HG03565 (cell line): ENCODE measurements at regions not wholly inside any gene's neighbourhood (a gene's known extent, or its start where the extent isn't known, plus 50 kb on each side); places are given as distances from the start of the nearest gene placed in this dataset.
A peak's percentile ranks its signal among the peaks of the same experiment; 100 is the strongest.
"Not testable (repeated sequence)": the region's sequence is repeated elsewhere in the genome, so short reads cannot be mapped to it uniquely, and the experiment has no call there.

Source experiments
- ATAC-seq: cut with Tn5 transposase; IDR thresholded peaks from one replicate; pipeline ENCODE4 v1.9.1; 2021; ENCODE audit warnings: mild to moderate bottlenecking, moderate library complexity; ENCODE audit not compliant: unreplicated experiment

GRCh38 chr5:12109075-12109688 lies 204.9 kb upstream of the CTNND2 start:
- no peak for ATAC-seq

GRCh38 chr5:12102151-12102550 lies 197.9 kb upstream of the CTNND2 start:
- no peak for ATAC-seq

- no peak for ATAC-seq
Observed at GRCh38 chr5:12100542-12100941, 196.3 kb upstream of the CTNND2 start.

- no peak for ATAC-seq
Observed at GRCh38 chr5:12099296-12099695, 195.1 kb upstream of the CTNND2 start.

- ATAC-seq = no peak
Observed at GRCh38 chr5:12095808-12096281, 191.6 kb upstream of the CTNND2 start.

DNA sequence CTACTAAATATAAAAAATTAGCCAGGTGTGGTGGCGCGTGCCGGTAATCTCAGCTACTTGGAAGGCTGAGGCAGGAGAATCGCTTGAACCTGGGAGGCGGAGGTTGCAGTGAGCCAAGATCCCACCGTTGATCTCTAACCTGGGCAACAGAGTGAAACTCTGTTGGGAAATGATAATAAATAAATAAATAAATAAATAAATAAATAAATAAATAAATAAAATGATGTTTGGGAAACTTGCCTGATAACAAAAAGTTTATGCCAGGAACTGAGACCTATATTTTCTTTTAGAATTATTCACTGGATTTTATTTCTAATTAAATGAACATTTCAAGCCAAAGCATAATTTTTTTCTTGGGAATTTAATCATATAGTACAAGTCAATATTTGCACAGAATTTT lies 189.3 kb upstream of the CTNND2 start:
- no peak for ATAC-seq

GRCh38 chr5:12080761-12081160 lies 176.5 kb upstream of the CTNND2 start:
- ATAC-seq = no peak

DNA sequence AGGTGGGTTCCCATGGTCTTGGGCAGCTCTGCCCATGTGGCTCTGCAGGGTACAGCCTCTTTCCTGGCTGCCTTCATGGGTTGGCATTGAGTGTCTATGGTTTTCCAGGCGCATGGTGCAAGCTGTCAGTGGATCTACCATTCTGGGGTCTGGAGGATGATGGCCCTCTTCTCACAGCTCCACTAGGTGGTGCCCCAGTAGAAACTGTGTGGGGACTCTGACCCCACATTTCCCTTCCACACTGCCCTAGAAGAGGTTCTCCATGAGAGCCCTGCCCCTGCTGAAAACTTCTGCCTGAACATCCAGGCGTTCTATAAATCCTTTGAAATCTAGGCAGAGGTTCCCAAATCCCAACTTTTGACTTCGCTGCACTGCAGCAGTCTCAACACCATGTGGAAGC lies 174.0 kb upstream of the CTNND2 start:
- not testable (repeated sequence) for ATAC-seq

DNA sequence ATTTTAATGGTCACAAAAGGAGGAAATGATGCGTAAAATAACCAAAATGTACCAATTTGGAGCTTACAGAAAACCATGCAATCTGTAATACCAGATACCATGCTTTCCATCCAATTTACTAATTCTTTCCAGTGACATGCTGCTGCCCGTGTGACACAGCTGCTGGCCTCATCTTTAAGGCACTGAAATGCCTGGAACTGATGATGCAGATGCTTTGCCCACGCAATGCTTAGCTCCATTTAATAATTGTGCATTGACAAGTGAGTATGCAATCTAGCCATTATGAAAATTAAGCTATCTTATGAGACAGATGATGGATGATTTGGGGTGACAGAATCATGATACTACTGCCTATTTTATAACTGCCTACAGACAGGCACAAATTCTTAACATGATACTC lies 169.2 kb upstream of the CTNND2 start:
- no peak for ATAC-seq

- ATAC-seq = no peak
Observed at GRCh38 chr5:12072441-12072840, 168.2 kb upstream of the CTNND2 start.

GRCh38 chr5:12071455-12071854 lies 167.2 kb upstream of the CTNND2 start:
- no peak for ATAC-seq

- ATAC-seq = peak; percentile 70
Observed at GRCh38 chr5:12023614-12024241, 119.5 kb upstream of the CTNND2 start.

DNA sequence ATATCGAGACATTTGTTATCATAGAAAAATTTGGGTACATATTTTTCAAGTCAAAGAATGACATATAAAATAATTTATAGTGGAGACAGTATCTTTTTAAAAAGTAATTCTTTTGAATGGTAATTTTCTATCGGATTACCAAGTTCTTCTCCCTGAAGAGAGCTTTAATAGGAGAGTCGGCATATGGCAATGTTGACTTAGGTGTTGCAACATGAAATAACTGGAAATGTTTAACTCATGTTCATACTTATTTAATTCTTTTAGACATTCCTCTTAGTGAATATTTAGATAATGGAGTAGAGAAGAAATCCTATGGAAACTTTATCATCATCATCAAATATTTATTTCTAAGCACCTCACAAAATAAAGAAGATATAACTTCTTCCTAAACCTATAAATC lies 118.2 kb upstream of the CTNND2 start:
- no peak for ATAC-seq

GRCh38 chr5:12019306-12019705 lies 115.1 kb upstream of the CTNND2 start:
- no peak for ATAC-seq

DNA sequence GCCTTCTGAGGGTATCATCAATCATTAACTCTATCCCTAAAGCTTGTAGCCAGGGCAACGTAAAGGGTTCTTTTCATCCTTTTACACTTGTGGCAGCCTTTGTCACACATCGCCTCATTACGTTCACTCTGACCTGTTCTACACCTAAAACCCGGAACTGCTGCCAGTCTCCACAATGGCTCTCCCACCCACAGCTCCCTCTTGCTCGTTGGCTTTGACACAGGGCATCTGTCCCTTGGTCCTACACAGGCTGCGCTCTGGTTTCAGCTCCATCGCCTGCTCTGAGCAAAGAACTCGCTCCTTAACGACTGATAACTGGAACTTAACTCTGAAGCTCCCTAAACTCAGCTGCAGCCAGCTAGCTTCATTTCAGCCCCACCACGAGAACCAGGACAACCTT lies 112.8 kb upstream of the CTNND2 start:
- ATAC-seq = no peak

GRCh38 chr5:12016159-12016746 lies 112.0 kb upstream of the CTNND2 start:
- no peak for ATAC-seq

DNA sequence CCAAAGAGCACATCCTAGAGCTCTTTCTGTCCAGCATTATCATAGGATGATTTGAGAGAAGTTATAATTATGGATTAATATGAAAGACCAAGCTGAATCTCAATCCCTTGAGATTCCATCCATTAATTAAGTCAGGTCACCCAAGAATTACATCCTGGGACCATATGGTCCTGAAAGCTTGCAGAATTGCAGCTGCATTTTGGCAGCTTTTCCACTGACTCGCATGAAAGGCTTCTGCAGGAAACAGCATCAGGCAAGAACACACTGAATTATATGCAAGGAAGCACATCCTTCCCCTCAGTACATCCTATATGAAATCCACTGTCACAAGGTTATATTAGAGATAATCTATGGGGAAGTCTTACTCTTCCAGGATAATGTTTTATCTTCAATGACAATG lies 109.1 kb upstream of the CTNND2 start:
- ATAC-seq = no peak

DNA sequence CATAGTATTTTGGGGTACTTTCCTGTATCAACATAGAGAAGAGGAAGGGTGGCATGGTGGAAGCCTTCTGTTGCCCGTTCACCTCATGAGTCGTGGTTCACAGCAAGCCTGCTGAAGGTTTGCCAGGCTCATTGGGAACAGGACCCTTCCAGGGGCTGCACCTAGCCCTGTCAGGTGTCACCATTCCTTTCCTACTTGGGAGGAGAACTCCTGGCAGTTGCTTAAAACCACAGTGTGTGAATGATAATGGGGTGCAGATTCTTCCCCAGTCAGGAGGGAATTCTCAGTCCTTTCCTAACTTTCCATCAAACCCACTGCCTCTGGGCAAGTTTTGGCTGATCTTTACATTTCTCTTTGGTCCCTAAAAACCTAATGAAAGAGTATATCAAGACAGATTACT lies 99.4 kb upstream of the CTNND2 start:
- no peak for ATAC-seq

GRCh38 chr5:11998397-11998796 lies 94.2 kb upstream of the CTNND2 start:
- no peak for ATAC-seq

DNA sequence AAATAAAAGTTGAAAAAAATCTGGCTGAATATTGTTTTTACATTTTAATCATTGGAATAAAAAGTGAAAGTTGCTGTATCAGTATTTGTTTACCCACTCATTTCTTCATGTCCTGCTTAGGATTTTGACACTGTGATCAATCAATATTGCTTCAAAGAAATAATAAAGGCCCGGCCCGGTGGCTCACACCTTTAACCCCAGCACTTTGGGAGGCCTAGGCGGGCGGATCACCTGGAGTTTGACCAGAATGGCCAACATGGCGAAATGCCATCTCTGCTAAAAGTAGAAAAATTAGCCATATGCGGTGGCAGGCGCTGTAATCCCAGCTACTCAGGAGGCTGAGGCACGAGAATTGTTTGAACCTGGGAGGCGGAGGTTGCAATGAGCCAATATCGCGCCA lies 93.7 kb upstream of the CTNND2 start:
- no peak for ATAC-seq

GRCh38 chr5:11992518-11992917 lies 88.3 kb upstream of the CTNND2 start:
- no peak for ATAC-seq

DNA sequence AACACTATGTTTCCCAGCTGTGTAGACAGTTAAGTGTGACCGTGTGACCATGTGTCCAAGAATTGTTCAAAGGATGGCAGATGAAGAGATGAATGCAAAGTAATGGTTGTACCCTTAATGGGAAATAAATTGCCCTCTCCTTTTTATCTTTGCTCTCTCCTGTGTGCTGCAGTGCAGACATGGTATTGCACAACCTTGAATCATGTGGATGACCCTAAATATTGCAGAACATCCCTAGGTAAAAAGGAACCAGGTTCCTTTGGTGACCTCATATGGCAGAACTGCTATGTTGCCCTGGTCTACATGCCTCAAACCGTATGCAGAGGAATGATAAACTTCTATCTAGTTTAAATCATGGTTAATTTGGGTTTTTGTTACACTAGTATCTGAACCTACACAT lies 81.7 kb upstream of the CTNND2 start:
- ATAC-seq = no peak

DNA sequence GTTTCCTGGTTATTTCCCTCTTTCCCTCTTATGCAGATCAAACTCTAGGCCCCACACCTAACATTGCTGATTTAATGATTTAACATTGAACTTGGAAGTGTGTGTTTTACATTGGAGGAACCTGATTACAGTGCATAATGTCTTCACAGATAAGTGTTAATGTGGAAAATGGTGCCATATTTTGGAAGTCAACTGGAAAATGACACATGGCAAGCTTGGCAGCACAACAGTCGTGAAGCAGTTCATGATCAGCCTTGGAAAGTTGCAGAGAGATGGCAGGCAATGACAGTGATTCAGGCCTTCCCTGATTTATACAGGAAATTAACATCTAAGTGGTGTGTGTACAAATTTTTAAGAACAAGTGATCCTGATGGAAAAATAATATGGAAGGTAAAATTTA lies 80.0 kb upstream of the CTNND2 start:
- ATAC-seq = no peak
